ENCODE measurements at regions not wholly inside any gene's neighbourhood (a gene's known extent, or its start where the extent isn't known, plus 50 kb on each side); places are given as distances from the start of the nearest gene placed in this dataset.

GRCh38 chr6:166813461-166813860 lies 142.9 kb downstream of the RNASET2 start:
- CTCF ChIA-PET, result no interaction called here
- no peak overlapping the region for H3K4me3 ChIP-seq (ENCODE audit: low read depth, low read length)
- TF ChIP-seq PRDM4 (tag by site-specific recombination; IDR thresholded peaks at IDR 0.05) (no peak), ZNF571 (tag by site-specific recombination; IDR thresholded peaks at IDR 0.05) (no peak), ZNF707 (tag by site-specific recombination; IDR thresholded peaks at IDR 0.05) (no peak), ZNF776 (tag by site-specific recombination; IDR thresholded peaks at IDR 0.05; ENCODE audit: borderline replicate concordance) (no peak), SALL2 (tag by site-specific recombination; IDR thresholded peaks at IDR 0.05; ENCODE audit: borderline replicate concordance) (no peak), SP7 (tag by site-specific recombination; IDR thresholded peaks at IDR 0.05) (no peak), ZNF513 (tag by site-specific recombination; IDR thresholded peaks at IDR 0.05) (no peak), ZNF37A (tag by site-specific recombination; IDR thresholded peaks at IDR 0.05) (no peak), ZNF23 (tag by site-specific recombination; IDR thresholded peaks at IDR 0.05; ENCODE audit: borderline replicate concordance) (no peak), BCL11B (tag by site-specific recombination; IDR thresholded peaks at IDR 0.05; ENCODE audit: low read depth) (no peak), SCRT1 (tag by site-specific recombination; IDR thresholded peaks at IDR 0.05; ENCODE audit: borderline replicate concordance) (no peak), KLF16 (tag by site-specific recombination; IDR thresholded peaks at IDR 0.05) (no peak), ZFHX2 (tag by site-specific recombination; conservative IDR thresholded peaks at IDR 0.05) (no peak)
- POLR2A ChIA-PET, result no interaction called here
- H3K36me3 ChIP-seq (ENCODE audit: control insufficient read depth in 2 of 2, insufficient read depth in 1 of 2, low read length in 2 of 2), result no peaks in the 10 kb centered on the region
- no peaks in the 10 kb centered on the region for H3K9me3 ChIP-seq (ENCODE audit: control insufficient read depth, insufficient read depth, low read depth, low read length)
- H3K4me1 ChIP-seq (ENCODE audit: control insufficient read depth, insufficient read depth, low read length), result no peaks in the 10 kb centered on the region
- no peak overlapping the region for H3K27ac ChIP-seq (ENCODE audit: extremely low read depth, low read depth, low read length)

- CTCF ChIA-PET, result interaction anchor here (0.6 to 0.9 kb wide), 3 partner anchors 24 to 51 kb away, joined by 3 to 7 read pairs (median 4); no protein-coding TSS in a partner anchor
- no peaks in the 10 kb centered on the region for H3K9me3 ChIP-seq (ENCODE audit: control insufficient read depth, insufficient read depth, low read depth, low read length)
These were observed 145.5 kb downstream of the RNASET2 start for GRCh38 chr6:166810864-166811263.

GRCh38 chr6:166809721-166810120 lies 146.6 kb downstream of the RNASET2 start:
- POLR2A ChIA-PET, result no interaction called here
- Histone ChIP-seq H3K27ac (ENCODE audit: extremely low read depth, low read depth, low read length) (no peak overlapping the region), H3K4me3 (ENCODE audit: low read depth, low read length) (no peak overlapping the region), H3K9me3 (ENCODE audit: control insufficient read depth, insufficient read depth, low read depth, low read length) (no peaks in the 10 kb centered on the region), H3K36me3 (ENCODE audit: control insufficient read depth in 2 of 2, insufficient read depth in 1 of 2, low read length in 2 of 2) (no peaks in the 10 kb centered on the region), H3K4me1 (ENCODE audit: control insufficient read depth, insufficient read depth, low read length) (no peaks in the 10 kb centered on the region)
- TF ChIP-seq ZNF580 (tag by site-specific recombination; IDR thresholded peaks at IDR 0.05), result no peak
- CTCF ChIA-PET, result no interaction called here

More at GRCh38 chr6:166810864-166811263, 145.5 kb downstream of the RNASET2 start:
- Histone ChIP-seq H3K4me1 (ENCODE audit: control insufficient read depth, insufficient read depth, low read length) (no peaks in the 10 kb centered on the region), H3K36me3 (ENCODE audit: control insufficient read depth in 2 of 2, insufficient read depth in 1 of 2, low read length in 2 of 2) (no peaks in the 10 kb centered on the region), H3K27ac (ENCODE audit: extremely low read depth, low read depth, low read length) (no peak overlapping the region), H3K4me3 (ENCODE audit: low read depth, low read length) (no peak overlapping the region)
- POLR2A ChIA-PET, result no interaction called here
- TF ChIP-seq ZNF530 (tag by site-specific recombination; IDR thresholded peaks at IDR 0.05; ENCODE audit: low read depth) (no peak), ZSCAN30 (tag by site-specific recombination; IDR thresholded peaks at IDR 0.05) (no peak), ZNF580 (tag by site-specific recombination; IDR thresholded peaks at IDR 0.05) (no peak), ZNF707 (tag by site-specific recombination; IDR thresholded peaks at IDR 0.05) (no peak), ZNF274 (IDR thresholded peaks at IDR 0.05; ENCODE audit: low read length) (no peak), ZNF274 (tag by site-specific recombination; IDR thresholded peaks at IDR 0.05; ENCODE audit: borderline replicate concordance) (no peak), ZNF501 (tag by site-specific recombination; IDR thresholded peaks at IDR 0.05) (no peak), ZFP37 (tag by site-specific recombination; IDR thresholded peaks at IDR 0.05) (no peak), ZNF133 (tag by site-specific recombination; IDR thresholded peaks at IDR 0.05) (no peak), ZNF311 (tag by site-specific recombination; IDR thresholded peaks at IDR 0.05; ENCODE audit: borderline replicate concordance) (no peak), ZNF558 (tag by site-specific recombination; IDR thresholded peaks at IDR 0.05) (no peak)

Measured in HEK293 (cell line).